ENCODE measurements at regions not wholly inside any gene's neighbourhood (a gene's known extent, or its start where the extent isn't known, plus 50 kb on each side); places are given as distances from the start of the nearest gene placed in this dataset.

GRCh38 chr10:11689945-11690736 lies 52.0 kb upstream of the ECHDC3 start:
- TF ChIP-seq POLR2A (IDR thresholded peaks at IDR 0.05): no peak
- TF ChIP-seq CTCF (IDR thresholded peaks at IDR 0.05): no peak
